CD4-positive, CD25-positive, alpha-beta regulatory T cell (primary cell): ENCODE measurements at regions not wholly inside any gene's neighbourhood (a gene's known extent, or its start where the extent isn't known, plus 50 kb on each side); places are given as distances from the start of the nearest gene placed in this dataset.

ENCODE experiments used
- ATAC-seq, 2 donors: fragments of 150-1000 bp; cut with Tn5 transposase; one replicate each; pipeline ENCODE4 v1.10.0; 2021; ENCODE audit warnings: low read depth in 2 of 2, moderate number of reproducible peaks in 2 of 2, moderate library complexity in 1 of 2
- DNase-seq, 3 donors: peaks; one replicate each; pipeline versions ENCODE4 v3.0.0 to v3.0.0-alpha.2; 2012 to 2022; ENCODE audit warnings: mixed read lengths in 1 of 3
- H3K27ac ChIP-seq: one replicate; pipeline ENCODE4 v1.7.0; 2013; ENCODE audit warnings: mild to moderate bottlenecking, low read length; ENCODE audit not compliant: insufficient read depth, poor library complexity, severe bottlenecking
- H3K27me3 ChIP-seq: one replicate; pipeline ENCODE4 v1.7.0; 2013; ENCODE audit warnings: low read length; ENCODE audit not compliant: control insufficient read depth, insufficient read depth
- H3K36me3 ChIP-seq: one replicate; pipeline ENCODE4 v1.7.0; 2013; ENCODE audit warnings: mild to moderate bottlenecking, low read length, moderate library complexity; ENCODE audit not compliant: control insufficient read depth, insufficient read depth
- H3K4me1 ChIP-seq: 2 replicates; pipeline ENCODE4 v1.7.0; 2013; ENCODE audit warnings: mild to moderate bottlenecking, low read length; ENCODE audit not compliant: insufficient read depth, control insufficient read depth, poor library complexity, severe bottlenecking
- H3K4me3 ChIP-seq: one replicate; pipeline ENCODE4 v1.7.0; 2013; ENCODE audit warnings: low read depth, mild to moderate bottlenecking, low read length, moderate library complexity
- H3K9me3 ChIP-seq, 2 experiments: 1 replicate in 1 of 2; 2 replicates in 1 of 2; pipeline ENCODE4 v1.7.0; 2013; ENCODE audit warnings: low read length in 2 of 2, mild to moderate bottlenecking in 1 of 2, moderate library complexity in 1 of 2; ENCODE audit not compliant: control insufficient read depth in 2 of 2
- H3K27ac Mint-ChIP-seq, 3 donors: one replicate each; pipeline ENCODE4 v1.8.0; 2020 to 2022; ENCODE audit warnings: mild to moderate bottlenecking in 3 of 3, mixed read lengths in 3 of 3, moderate library complexity in 2 of 3
- H3K27me3 Mint-ChIP-seq: one replicate; pipeline ENCODE4 v1.8.0; 2022; ENCODE audit warnings: mild to moderate bottlenecking, mixed read lengths
- H3K36me3 Mint-ChIP-seq: one replicate; pipeline ENCODE4 v1.8.0; 2020; ENCODE audit warnings: mixed read lengths
- H3K4me1 Mint-ChIP-seq, 4 donors: one replicate each; pipeline ENCODE4 v1.8.0; 2020 to 2022; ENCODE audit warnings: mixed read lengths in 4 of 4, mild to moderate bottlenecking in 1 of 4
- H3K4me3 Mint-ChIP-seq, 4 donors: one replicate each; pipeline ENCODE4 v1.8.0; 2020 to 2022; ENCODE audit warnings: mild to moderate bottlenecking in 4 of 4, mixed read lengths in 4 of 4, moderate library complexity in 3 of 4
- H3K9me3 Mint-ChIP-seq, 7 donors: one replicate each; pipeline ENCODE4 v1.8.0; 2020 to 2022; ENCODE audit warnings: mixed read lengths in 7 of 7, mild to moderate bottlenecking in 3 of 7, moderate library complexity in 2 of 7

- H3K4me1 Mint-ChIP-seq: peaks cover 9 to 24% (median 14%) of the 10 kb centered on the region in 4 donors
- no peak overlapping the region for H3K27ac Mint-ChIP-seq
Measured at GRCh38 chr3:42037318-42037945, 53.7 kb upstream of the TRAK1 start.

GRCh38 chr3:42036483-42036823 lies 54.7 kb upstream of the TRAK1 start:
- H3K4me3 Mint-ChIP-seq: no peak overlapping the region
- Histone ChIP-seq H3K9me3 (no peaks in the 10 kb centered on the region), H3K27ac (no peak overlapping the region), H3K4me1 (no peaks in the 10 kb centered on the region), H3K27me3 (no peaks in the 10 kb centered on the region), H3K4me3 (no peak overlapping the region), H3K36me3 (peaks cover 5% of the 10 kb centered on the region)
- H3K27me3 Mint-ChIP-seq: no peaks in the 10 kb centered on the region
- ATAC-seq: no peak
- DNase-seq: no peak
- peaks cover 18% of the 10 kb centered on the region for H3K36me3 Mint-ChIP-seq
- no peaks in the 10 kb centered on the region for H3K9me3 Mint-ChIP-seq
- peak overlapping the region in 1 of 3 donors; percentile 77 for H3K27ac Mint-ChIP-seq
- peaks cover 9 to 23% (median 16%) of the 10 kb centered on the region in 4 donors for H3K4me1 Mint-ChIP-seq

More at GRCh38 chr3:42037318-42037945, 53.7 kb upstream of the TRAK1 start:
- H3K4me3 ChIP-seq: no peak overlapping the region
- DNase-seq: no peak
- peaks cover 18% of the 10 kb centered on the region for H3K36me3 Mint-ChIP-seq
- H3K9me3 ChIP-seq: no peaks in the 10 kb centered on the region
- no peaks in the 10 kb centered on the region for H3K4me1 ChIP-seq
- no peak for ATAC-seq
- H3K4me3 Mint-ChIP-seq: no peak overlapping the region
- no peaks in the 10 kb centered on the region for H3K9me3 Mint-ChIP-seq
- H3K36me3 ChIP-seq: peaks cover 5% of the 10 kb centered on the region
- no peaks in the 10 kb centered on the region for H3K27me3 ChIP-seq
- H3K27me3 Mint-ChIP-seq: no peaks in the 10 kb centered on the region
- no peak overlapping the region for H3K27ac ChIP-seq

GRCh38 chr3:42035816-42036482 lies 55.2 kb upstream of the TRAK1 start:
- Histone ChIP-seq H3K9me3 (no peaks in the 10 kb centered on the region), H3K27ac (no peak overlapping the region), H3K27me3 (no peaks in the 10 kb centered on the region), H3K4me3 (no peak overlapping the region), H3K4me1 (no peaks in the 10 kb centered on the region), H3K36me3 (peaks cover 5% of the 10 kb centered on the region)
- ATAC-seq (no peak), DNase-seq (no peak)
- peaks cover 18% of the 10 kb centered on the region for H3K36me3 Mint-ChIP-seq
- no peaks in the 10 kb centered on the region for H3K27me3 Mint-ChIP-seq
- peaks cover 9 to 22% (median 16%) of the 10 kb centered on the region in 4 donors for H3K4me1 Mint-ChIP-seq
- H3K27ac Mint-ChIP-seq: peak overlapping the region in 2 of 3 donors; percentile 27 to 77
- H3K9me3 Mint-ChIP-seq: no peaks in the 10 kb centered on the region
- no peak overlapping the region for H3K4me3 Mint-ChIP-seq

GRCh38 chr3:42035007-42035406 lies 56.1 kb upstream of the TRAK1 start:
- Mint-ChIP-seq H3K4me1 (peaks cover 9 to 23% (median 16%) of the 10 kb centered on the region in 4 donors), H3K27ac (no peak overlapping the region), H3K36me3 (peaks cover 18% of the 10 kb centered on the region), H3K4me3 (no peak overlapping the region), H3K27me3 (no peaks in the 10 kb centered on the region), H3K9me3 (no peaks in the 10 kb centered on the region)
- Histone ChIP-seq H3K4me3 (no peak overlapping the region), H3K4me1 (no peaks in the 10 kb centered on the region), H3K36me3 (peaks cover 5% of the 10 kb centered on the region), H3K27ac (no peak overlapping the region), H3K27me3 (no peaks in the 10 kb centered on the region), H3K9me3 (no peaks in the 10 kb centered on the region)
- ATAC-seq (no peak), DNase-seq (no peak)

- no peaks in the 10 kb centered on the region for H3K27me3 ChIP-seq
- H3K9me3 ChIP-seq: no peaks in the 10 kb centered on the region
- Mint-ChIP-seq H3K9me3 (no peaks in the 10 kb centered on the region), H3K27ac (peak overlapping the region in 1 of 3 donors; percentile 68), H3K36me3 (peaks cover 18% of the 10 kb centered on the region), H3K4me1 (peaks cover 10 to 24% (median 16%) of the 10 kb centered on the region in 4 donors), H3K27me3 (no peaks in the 10 kb centered on the region), H3K4me3 (no peak overlapping the region)
- H3K4me3 ChIP-seq: no peak overlapping the region
- no peaks in the 10 kb centered on the region for H3K4me1 ChIP-seq
- no peak overlapping the region for H3K27ac ChIP-seq
- peaks cover 5% of the 10 kb centered on the region for H3K36me3 ChIP-seq
- ATAC-seq: no peak
- DNase-seq: no peak
Measured at GRCh38 chr3:42033741-42034140, 57.4 kb upstream of the TRAK1 start.

DNA sequence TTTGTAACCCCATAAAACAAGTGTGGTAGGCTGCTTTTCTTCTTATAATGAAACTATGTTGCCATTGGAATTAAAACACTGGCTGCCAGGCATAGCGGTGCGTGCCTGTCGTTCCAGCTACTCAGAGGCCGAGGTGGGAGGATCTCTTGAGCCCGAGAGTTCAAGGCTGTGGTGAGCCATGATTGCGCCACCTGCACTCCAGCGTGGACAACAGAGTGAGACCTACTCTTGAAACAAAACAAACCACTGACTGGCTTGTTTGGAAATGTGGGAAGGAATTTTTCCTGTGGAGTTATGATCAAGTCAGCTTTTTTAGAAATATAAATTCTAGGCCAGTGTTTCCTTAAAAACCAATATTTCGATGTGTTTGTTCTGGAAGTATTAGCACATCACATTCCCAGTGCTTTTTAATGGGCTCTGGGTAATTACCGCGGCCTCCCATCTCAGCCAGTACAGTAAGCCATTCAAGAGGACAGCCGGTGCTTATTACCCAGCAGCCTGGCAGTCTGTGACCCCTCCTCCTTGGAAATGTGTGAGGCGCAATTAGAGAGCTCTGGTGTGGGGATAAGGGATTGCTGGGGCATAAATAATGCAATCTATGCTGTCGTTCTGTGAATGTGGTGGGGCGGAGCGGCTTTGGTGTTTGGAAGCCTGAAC lies 58.3 kb upstream of the TRAK1 start:
- Histone ChIP-seq H3K4me3 (no peak overlapping the region), H3K9me3 (no peaks in the 10 kb centered on the region), H3K27ac (no peak overlapping the region), H3K4me1 (no peaks in the 10 kb centered on the region), H3K27me3 (no peaks in the 10 kb centered on the region), H3K36me3 (peaks cover 5% of the 10 kb centered on the region)
- DNase-seq (no peak), ATAC-seq (no peak)
- H3K4me1 Mint-ChIP-seq: peaks cover 16 to 27% (median 21%) of the 10 kb centered on the region in 4 donors
- H3K27me3 Mint-ChIP-seq: no peaks in the 10 kb centered on the region
- H3K9me3 Mint-ChIP-seq: peaks cover 0 to 2% (median 0%) of the 10 kb centered on the region in 7 donors
- H3K4me3 Mint-ChIP-seq: no peak overlapping the region
- peaks cover 24% of the 10 kb centered on the region for H3K36me3 Mint-ChIP-seq
- H3K27ac Mint-ChIP-seq: no peak overlapping the region

DNA sequence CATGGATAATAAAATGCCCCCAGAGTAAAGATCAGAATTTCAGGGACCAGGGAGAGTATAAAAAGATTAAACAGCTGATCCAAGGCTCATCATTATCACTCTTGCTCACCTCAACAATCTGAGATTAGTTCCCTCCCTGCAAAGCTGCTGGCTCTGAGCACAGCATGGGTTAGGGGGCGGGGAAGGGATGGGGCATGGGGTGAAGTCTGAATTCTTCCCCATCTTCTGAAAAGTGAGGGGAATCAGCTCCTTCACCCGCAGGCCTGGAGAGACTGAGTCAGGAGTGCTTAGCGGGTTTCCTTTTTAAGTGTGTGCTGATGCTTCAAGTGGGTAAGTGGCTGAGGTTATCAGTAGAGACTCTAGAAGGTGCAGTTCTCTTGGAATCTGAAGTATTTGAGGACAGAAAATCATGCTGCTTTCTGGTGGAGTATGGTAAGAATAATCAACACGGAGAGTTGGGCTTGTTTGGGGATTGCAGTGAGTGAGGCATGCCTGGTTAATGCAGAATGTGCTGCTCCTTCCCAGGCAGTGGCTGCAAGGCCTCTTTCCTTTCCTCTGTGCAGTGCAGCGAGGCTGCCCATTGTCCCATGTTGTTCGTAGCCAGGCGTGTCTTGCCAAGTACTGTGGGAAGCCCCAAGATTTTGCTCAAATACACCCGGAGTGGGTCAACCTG lies 59.2 kb upstream of the TRAK1 start:
- Mint-ChIP-seq H3K36me3 (peaks cover 24% of the 10 kb centered on the region), H3K27ac (peak overlapping the region in 1 of 3 donors; percentile 32), H3K4me3 (no peak overlapping the region), H3K9me3 (peaks cover 0 to 2% (median 0%) of the 10 kb centered on the region in 7 donors), H3K27me3 (no peaks in the 10 kb centered on the region), H3K4me1 (peaks cover 16 to 24% (median 20%) of the 10 kb centered on the region in 4 donors)
- Histone ChIP-seq H3K4me1 (no peaks in the 10 kb centered on the region), H3K4me3 (no peak overlapping the region), H3K36me3 (peaks cover 5% of the 10 kb centered on the region), H3K27ac (no peak overlapping the region), H3K9me3 (no peaks in the 10 kb centered on the region), H3K27me3 (no peaks in the 10 kb centered on the region)
- no peak for ATAC-seq
- no peak for DNase-seq
